Nucleus accumbens (tissue), 56 donors: ENCODE measurements at regions not wholly inside any gene's neighbourhood (a gene's known extent, or its start where the extent isn't known, plus 50 kb on each side); places are given as distances from the start of the nearest gene placed in this dataset.

ENCODE experiments used
- DNase-seq, 56 donors: peaks; one replicate each; lab custom pipeline; 2025; lab: John Stamatoyannopoulos, UW

GRCh38 chr17:14779241-14779640 is 478.4 kb downstream of the HS3ST3B1 start:
- DNase-seq, result no peak

- DNase-seq, result no peak
Observed at GRCh38 chr17:14777291-14777690, 476.4 kb downstream of the HS3ST3B1 start.

- DNase-seq, result no peak
Observed at GRCh38 chr17:14776791-14777190, 475.9 kb downstream of the HS3ST3B1 start.

GRCh38 chr17:14775731-14776492 is 475.0 kb downstream of the HS3ST3B1 start:
- no peak for DNase-seq

- DNase-seq, result no peak
Observed at GRCh38 chr17:14774774-14775173, 473.9 kb downstream of the HS3ST3B1 start.

GRCh38 chr17:14772776-14773175 is 471.9 kb downstream of the HS3ST3B1 start:
- DNase-seq, result no peak

GRCh38 chr17:14771543-14771942 is 470.7 kb downstream of the HS3ST3B1 start:
- no peak for DNase-seq

- no peak for DNase-seq
Observed at GRCh38 chr17:14768923-14769322, 468.0 kb downstream of the HS3ST3B1 start.

- DNase-seq, result no peak
Observed at GRCh38 chr17:14762736-14763479, 462.0 kb downstream of the HS3ST3B1 start.

GRCh38 chr17:14760719-14761411 is 460.0 kb downstream of the HS3ST3B1 start:
- DNase-seq, result no peak

GRCh38 chr17:14760212-14760611 is 459.3 kb downstream of the HS3ST3B1 start:
- DNase-seq, result no peak

- DNase-seq, result no peak
Observed at GRCh38 chr17:14759325-14759724, 458.4 kb downstream of the HS3ST3B1 start.

GRCh38 chr17:14756479-14756878 is 455.6 kb downstream of the HS3ST3B1 start:
- no peak for DNase-seq

GRCh38 chr17:14755002-14755401 is 454.1 kb downstream of the HS3ST3B1 start:
- no peak for DNase-seq

GRCh38 chr17:14753383-14753782 is 452.5 kb downstream of the HS3ST3B1 start:
- DNase-seq, result no peak

- DNase-seq, result no peak
Observed at GRCh38 chr17:14752011-14752410, 451.1 kb downstream of the HS3ST3B1 start.

- no peak for DNase-seq
Observed at GRCh38 chr17:14750866-14751265, 450.0 kb downstream of the HS3ST3B1 start.

GRCh38 chr17:14749269-14749668 is 448.4 kb downstream of the HS3ST3B1 start:
- DNase-seq, result no peak

- no peak for DNase-seq
Observed at GRCh38 chr17:14748036-14748710, 447.3 kb downstream of the HS3ST3B1 start.

GRCh38 chr17:14747603-14747950 is 446.7 kb downstream of the HS3ST3B1 start:
- DNase-seq, result no peak
